GM21723 (cell line): ENCODE measurements at regions not wholly inside any gene's neighbourhood (a gene's known extent, or its start where the extent isn't known, plus 50 kb on each side); places are given as distances from the start of the nearest gene placed in this dataset.
"Not testable (repeated sequence)": the region's sequence is repeated elsewhere in the genome, so short reads cannot be mapped to it uniquely, and the experiment has no call there.

Experiments
- ATAC-seq: cut with Tn5 transposase; IDR thresholded peaks from one replicate; pipeline ENCODE4 v1.9.1; 2021; ENCODE audit warnings: mild to moderate bottlenecking, moderate library complexity; ENCODE audit not compliant: unreplicated experiment

DNA sequence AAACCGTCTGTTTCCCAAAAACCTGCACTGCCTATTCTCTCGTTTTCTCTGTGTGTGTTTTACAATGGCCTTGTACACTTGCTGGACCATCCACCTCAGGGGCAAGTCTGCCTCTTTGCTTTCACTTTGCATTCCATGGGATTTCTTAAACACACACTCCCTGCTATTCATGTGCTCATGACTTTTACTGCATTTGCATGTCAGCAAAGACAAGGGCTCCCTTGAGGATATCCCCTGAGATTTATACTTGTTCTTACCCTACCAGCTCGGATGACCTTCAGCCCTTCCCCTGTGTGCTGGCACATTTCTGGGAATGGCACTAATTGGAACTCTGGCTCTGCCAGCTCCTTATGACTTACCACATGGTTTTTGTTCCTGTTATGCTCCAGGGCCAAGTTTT is 386.9 kb downstream of the AMY1C start:
- ATAC-seq, result no peak

- no peak for ATAC-seq
These were observed 407.0 kb downstream of the AMY1C start for GRCh38 chr1:104156738-104157137.

- no peak for ATAC-seq
These were observed 414.3 kb downstream of the AMY1C start for GRCh38 chr1:104163912-104164476.

GRCh38 chr1:104172243-104172681 is 422.6 kb downstream of the AMY1C start:
- no peak for ATAC-seq

DNA sequence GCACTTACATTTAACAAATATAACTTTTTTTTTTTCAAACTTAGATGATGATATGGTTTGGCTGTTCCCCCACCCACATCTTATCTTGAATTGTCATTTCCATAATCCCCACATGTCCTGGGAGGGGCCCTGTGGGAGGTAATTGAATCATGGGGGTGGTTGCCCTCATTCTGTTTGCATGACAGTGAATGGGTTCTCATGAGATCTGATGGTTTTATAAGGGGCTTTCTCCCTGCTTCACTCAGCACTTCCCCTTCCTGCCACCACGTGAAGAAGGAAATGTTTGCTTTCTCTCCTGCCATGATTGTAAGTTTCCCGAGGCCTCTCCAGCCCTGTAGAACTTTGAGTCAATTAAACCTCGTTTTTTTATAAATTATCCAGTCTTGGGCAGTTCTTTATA is 432.6 kb downstream of the AMY1C start:
- no peak for ATAC-seq

GRCh38 chr1:104189207-104189606 is 439.5 kb downstream of the AMY1C start:
- no peak for ATAC-seq

- ATAC-seq, result no peak
These were observed 441.1 kb downstream of the AMY1C start for GRCh38 chr1:104190821-104191220.

DNA sequence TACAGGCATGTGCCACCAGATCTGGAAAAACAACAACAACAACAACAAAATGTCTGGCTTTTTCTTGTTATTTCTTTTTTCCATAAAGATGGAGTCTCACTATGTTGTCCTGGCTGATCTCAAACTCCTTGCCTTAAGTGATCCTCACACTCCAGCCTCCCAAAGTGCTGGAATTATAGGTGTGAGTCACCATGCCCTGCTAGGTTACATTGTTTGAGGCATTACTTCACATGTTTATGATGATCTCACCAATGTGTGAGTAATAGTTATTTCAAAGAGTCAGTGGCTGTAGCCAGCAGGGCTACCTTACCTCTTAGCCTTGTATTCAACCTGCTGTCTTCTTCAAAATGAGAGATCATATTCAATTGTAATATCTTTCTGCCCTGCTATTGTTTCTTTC is 445.7 kb downstream of the AMY1C start:
- ATAC-seq, result no peak

GRCh38 chr1:104196136-104196535 is 446.4 kb downstream of the AMY1C start:
- ATAC-seq, result no peak

GRCh38 chr1:104197516-104197915 is 447.8 kb downstream of the AMY1C start:
- ATAC-seq, result no peak

- ATAC-seq, result no peak
These were observed 462.5 kb downstream of the AMY1C start for GRCh38 chr1:104212239-104212638.

- not testable (repeated sequence) for ATAC-seq
These were observed 467.8 kb downstream of the AMY1C start for GRCh38 chr1:104217395-104217986.

GRCh38 chr1:104229860-104230259 is 480.2 kb downstream of the AMY1C start:
- no peak for ATAC-seq

DNA sequence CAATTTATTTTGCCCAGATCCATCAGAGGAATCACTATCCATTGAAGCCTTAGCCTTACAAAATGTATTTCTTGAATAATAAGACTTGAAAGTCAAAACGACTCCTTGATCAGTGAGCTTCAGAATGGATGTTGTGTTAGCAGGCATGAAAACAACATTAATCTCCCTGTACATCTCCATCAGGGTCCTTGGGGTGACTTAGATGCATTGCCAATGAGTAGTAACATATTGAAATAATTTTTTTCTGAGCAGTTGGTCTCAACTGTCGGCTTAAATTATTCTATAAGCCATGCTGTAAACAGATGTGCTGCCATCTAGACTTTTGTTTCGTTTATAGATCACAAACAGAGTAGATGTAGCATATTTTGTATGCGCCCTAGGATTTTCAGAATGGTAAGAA is 482.0 kb downstream of the AMY1C start:
- no peak for ATAC-seq

GRCh38 chr1:104235141-104235540 is 485.4 kb downstream of the AMY1C start:
- ATAC-seq, result no peak

DNA sequence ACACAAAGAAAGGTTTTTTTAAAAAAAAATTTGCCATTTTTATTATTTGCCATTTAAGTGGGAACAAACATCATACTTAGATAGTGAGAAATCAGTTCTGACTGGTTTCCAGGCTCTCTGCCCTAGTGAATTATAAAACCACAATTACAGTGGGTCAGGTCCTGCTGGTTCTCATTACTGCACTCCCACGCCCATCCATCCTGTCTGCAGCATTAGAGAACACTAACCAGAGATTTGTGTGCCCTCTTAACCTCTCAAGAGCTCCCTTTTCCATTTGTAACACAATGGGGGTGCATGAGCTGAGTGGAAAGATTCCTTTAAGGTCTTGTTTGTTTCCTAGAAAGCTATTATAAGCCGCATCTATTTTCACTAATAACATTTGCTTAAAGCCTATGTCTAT is 489.3 kb downstream of the AMY1C start:
- ATAC-seq, result no peak

GRCh38 chr1:104248385-104248784 is 498.7 kb downstream of the AMY1C start:
- no peak for ATAC-seq

DNA sequence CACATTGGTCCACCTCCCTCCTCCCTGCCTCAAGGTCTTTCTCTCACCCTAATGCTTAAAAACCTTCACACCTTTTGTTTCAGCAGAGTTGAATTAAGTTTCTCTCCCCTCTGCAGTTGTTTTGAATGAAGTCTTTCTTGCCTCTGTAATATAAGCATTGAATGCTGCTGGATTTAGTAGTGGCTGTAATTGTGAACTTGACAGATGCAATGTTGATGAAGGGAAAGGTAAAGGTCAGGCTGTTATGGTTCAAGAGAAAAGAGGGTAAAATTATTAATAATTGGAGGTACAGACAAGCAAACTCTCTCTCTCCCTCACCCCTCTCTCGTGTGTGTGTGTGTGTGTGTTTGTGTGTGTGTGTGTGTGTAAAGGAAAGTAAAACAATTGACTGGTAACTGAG is 509.8 kb downstream of the AMY1C start:
- no peak for ATAC-seq

DNA sequence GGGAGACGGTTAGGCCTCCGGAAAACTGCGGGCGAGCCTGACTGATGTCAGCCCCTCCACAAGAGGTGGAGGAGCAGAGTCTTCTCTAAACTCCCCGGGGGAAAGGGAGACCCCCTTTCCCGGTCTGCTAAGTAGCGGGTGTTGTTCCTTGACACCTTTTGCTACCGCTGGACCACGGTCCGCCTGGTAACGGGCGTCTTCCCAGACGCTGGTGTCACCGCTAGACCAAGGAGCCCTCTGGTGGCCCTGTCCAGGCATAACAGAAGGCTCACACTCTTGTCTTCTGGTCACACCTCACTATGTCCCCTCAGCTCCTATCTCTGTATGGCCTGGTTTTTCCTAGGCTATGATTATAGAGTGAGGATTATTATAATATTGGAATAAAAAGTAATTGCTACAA is 513.4 kb downstream of the AMY1C start:
- not testable (repeated sequence) for ATAC-seq

GRCh38 chr1:104264521-104264920 is 514.8 kb downstream of the AMY1C start:
- ATAC-seq, result no peak

GRCh38 chr1:104265163-104265562 is 515.5 kb downstream of the AMY1C start:
- ATAC-seq, result no peak

GRCh38 chr1:104266612-104267011 is 516.9 kb downstream of the AMY1C start:
- ATAC-seq, result no peak

DNA sequence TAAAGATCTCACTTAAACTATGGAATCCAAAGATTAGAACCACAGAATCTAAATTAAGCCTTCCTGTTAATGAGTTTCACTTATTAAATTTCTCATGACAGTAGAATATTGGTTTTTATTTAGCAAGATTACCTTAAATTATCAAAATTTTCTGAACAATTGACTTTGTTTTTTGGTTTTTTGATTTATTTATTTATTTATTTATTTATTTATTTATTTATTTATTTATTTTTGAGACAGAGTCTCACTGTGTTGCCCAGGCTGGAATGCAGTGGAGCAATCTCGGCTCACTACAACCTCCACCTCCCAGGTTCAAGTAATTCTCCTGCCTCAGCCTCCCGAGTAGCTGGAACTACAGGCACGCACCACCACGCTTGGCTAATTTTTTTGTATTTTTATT is 538.6 kb downstream of the AMY1C start:
- not testable (repeated sequence) for ATAC-seq
